ENCODE measurements at regions not wholly inside any gene's neighbourhood (a gene's known extent, or its start where the extent isn't known, plus 50 kb on each side); places are given as distances from the start of the nearest gene placed in this dataset.

GRCh38 chr3:5569152-5569551 is 381.6 kb downstream of the EDEM1 start:
- TF ChIP-seq POLR2A (IDR thresholded peaks at IDR 0.05; ENCODE audit: low read length) = no peak
- TF ChIP-seq EP300 (IDR thresholded peaks at IDR 0.05) = no peak
- TF ChIP-seq, protein P1, sequence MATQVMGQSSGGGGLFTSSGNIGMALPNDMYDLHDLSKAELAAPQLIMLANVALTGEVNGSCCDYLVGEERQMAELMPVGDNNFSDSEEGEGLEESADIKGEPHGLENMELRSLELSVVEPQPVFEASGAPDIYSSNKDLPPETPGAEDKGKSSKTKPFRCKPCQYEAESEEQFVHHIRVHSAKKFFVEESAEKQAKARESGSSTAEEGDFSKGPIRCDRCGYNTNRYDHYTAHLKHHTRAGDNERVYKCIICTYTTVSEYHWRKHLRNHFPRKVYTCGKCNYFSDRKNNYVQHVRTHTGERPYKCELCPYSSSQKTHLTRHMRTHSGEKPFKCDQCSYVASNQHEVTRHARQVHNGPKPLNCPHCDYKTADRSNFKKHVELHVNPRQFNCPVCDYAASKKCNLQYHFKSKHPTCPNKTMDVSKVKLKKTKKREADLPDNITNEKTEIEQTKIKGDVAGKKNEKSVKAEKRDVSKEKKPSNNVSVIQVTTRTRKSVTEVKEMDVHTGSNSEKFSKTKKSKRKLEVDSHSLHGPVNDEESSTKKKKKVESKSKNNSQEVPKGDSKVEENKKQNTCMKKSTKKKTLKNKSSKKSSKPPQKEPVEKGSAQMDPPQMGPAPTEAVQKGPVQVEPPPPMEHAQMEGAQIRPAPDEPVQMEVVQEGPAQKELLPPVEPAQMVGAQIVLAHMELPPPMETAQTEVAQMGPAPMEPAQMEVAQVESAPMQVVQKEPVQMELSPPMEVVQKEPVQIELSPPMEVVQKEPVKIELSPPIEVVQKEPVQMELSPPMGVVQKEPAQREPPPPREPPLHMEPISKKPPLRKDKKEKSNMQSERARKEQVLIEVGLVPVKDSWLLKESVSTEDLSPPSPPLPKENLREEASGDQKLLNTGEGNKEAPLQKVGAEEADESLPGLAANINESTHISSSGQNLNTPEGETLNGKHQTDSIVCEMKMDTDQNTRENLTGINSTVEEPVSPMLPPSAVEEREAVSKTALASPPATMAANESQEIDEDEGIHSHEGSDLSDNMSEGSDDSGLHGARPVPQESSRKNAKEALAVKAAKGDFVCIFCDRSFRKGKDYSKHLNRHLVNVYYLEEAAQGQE (IDR thresholded peaks at IDR 0.05) = no peak
- TF ChIP-seq, protein P2, sequence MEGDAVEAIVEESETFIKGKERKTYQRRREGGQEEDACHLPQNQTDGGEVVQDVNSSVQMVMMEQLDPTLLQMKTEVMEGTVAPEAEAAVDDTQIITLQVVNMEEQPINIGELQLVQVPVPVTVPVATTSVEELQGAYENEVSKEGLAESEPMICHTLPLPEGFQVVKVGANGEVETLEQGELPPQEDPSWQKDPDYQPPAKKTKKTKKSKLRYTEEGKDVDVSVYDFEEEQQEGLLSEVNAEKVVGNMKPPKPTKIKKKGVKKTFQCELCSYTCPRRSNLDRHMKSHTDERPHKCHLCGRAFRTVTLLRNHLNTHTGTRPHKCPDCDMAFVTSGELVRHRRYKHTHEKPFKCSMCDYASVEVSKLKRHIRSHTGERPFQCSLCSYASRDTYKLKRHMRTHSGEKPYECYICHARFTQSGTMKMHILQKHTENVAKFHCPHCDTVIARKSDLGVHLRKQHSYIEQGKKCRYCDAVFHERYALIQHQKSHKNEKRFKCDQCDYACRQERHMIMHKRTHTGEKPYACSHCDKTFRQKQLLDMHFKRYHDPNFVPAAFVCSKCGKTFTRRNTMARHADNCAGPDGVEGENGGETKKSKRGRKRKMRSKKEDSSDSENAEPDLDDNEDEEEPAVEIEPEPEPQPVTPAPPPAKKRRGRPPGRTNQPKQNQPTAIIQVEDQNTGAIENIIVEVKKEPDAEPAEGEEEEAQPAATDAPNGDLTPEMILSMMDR (IDR thresholded peaks at IDR 0.05) = no peak
- TF ChIP-seq MAFK (IDR thresholded peaks at IDR 0.05; ENCODE audit: partially characterized antibody) = no peak
- no peak for TF ChIP-seq USF2 (IDR thresholded peaks at IDR 0.05)
- no peak for TF ChIP-seq ZC3H11A (IDR thresholded peaks at IDR 0.05)
- no peak for TF ChIP-seq CEBPB (IDR thresholded peaks at IDR 0.05)

All from A549 (cell line).